SU-DHL-6 (cell line): ENCODE measurements at regions not wholly inside any gene's neighbourhood (a gene's known extent, or its start where the extent isn't known, plus 50 kb on each side); places are given as distances from the start of the nearest gene placed in this dataset.

Source experiments
- H2AFZ ChIP-seq: fragments of 200-600 bp; sonication (generic); 2 replicates; pipeline ENCODE4 v1.6.1; 2014; ENCODE audit warnings: low read depth, mild to moderate bottlenecking, moderate library complexity, mixed read lengths, antibody characterized with exemption, low read length; ENCODE audit not compliant: severe bottlenecking
- H3F3A ChIP-seq: fragments of 200-600 bp; shearing (Covaris generic); 2 replicates; pipeline ENCODE4 v1.6.0; 2016; ENCODE audit warnings: antibody characterized with exemption, mild to moderate bottlenecking; ENCODE audit not compliant: insufficient read depth
- H3K27ac ChIP-seq: fragments of 200-600 bp; sonication (generic); 2 replicates; pipeline ENCODE4 v1.5.1; 2016; ENCODE audit warnings: low read depth, mild to moderate bottlenecking, low read length, moderate library complexity, mixed read lengths
- H3K27me3 ChIP-seq: fragments of 200-600 bp; sonication (generic), shearing (Covaris generic); 2 replicates; pipeline ENCODE4 v1.6.0; 2014; ENCODE audit warnings: mild to moderate bottlenecking, low read length
- H3K36me3 ChIP-seq: fragments of 200-600 bp; sonication (generic); 2 replicates; pipeline ENCODE4 v1.6.1; 2014; ENCODE audit warnings: mild to moderate bottlenecking, low read length, mixed read lengths
- H3K4me2 ChIP-seq: fragments of 300-600, 200-600 bp; shearing (Covaris generic), sonication (generic); 2 replicates; pipeline ENCODE4 v1.6.0; 2014; ENCODE audit warnings: low read length, low read depth, mild to moderate bottlenecking; ENCODE audit not compliant: poor library complexity, severe bottlenecking
- H3K4me3 ChIP-seq: fragments of 200-600 bp; sonication (generic); 2 replicates; pipeline ENCODE4 v1.5.1; 2014; ENCODE audit warnings: antibody characterized with exemption, low read length, mild to moderate bottlenecking, mixed read lengths; ENCODE audit not compliant: insufficient read depth, poor library complexity, severe bottlenecking
- H3K79me2 ChIP-seq: fragments of 200-600 bp; sonication (generic); 2 replicates; pipeline ENCODE4 v1.6.1; 2014; ENCODE audit warnings: mild to moderate bottlenecking, low read length, moderate library complexity; ENCODE audit not compliant: insufficient read depth
- H3K9ac ChIP-seq: fragments of 200-600 bp; sonication (generic); 2 replicates; pipeline ENCODE4 v1.7.0; 2014; ENCODE audit warnings: mild to moderate bottlenecking, low read length
- H3K9me2 ChIP-seq: fragments of 200-600 bp; sonication (generic); replicated peaks from 2 replicates; pipeline ENCODE4 v1.6.1; 2014; ENCODE audit warnings: low read length; ENCODE audit not compliant: insufficient read depth
- H3K9me3 ChIP-seq: fragments of 200-600 bp; sonication (generic); 2 replicates; pipeline ENCODE4 v1.6.1; 2014; ENCODE audit warnings: low read length, mixed read lengths; ENCODE audit not compliant: insufficient read depth
- H4K20me1 ChIP-seq: fragments of 200-600 bp; sonication (generic); 2 replicates; pipeline ENCODE4 v1.6.1; 2014; ENCODE audit warnings: low read depth, mild to moderate bottlenecking, antibody characterized with exemption, low read length, moderate library complexity, mixed read lengths
- CTCF ChIP-seq: fragments of 200-600 bp; sonication (generic); IDR thresholded peaks from one replicate; pipeline ENCODE4 v1.5.1; 2017; ENCODE audit warnings: antibody characterized with exemption, mild to moderate bottlenecking, low read length, moderate library complexity; ENCODE audit not compliant: insufficient read depth, poor library complexity, severe bottlenecking
- EZH2phosphoT487 ChIP-seq: fragments of 200-600 bp; sonication (generic), shearing (Covaris generic); conservative IDR thresholded peaks from 2 replicates; pipeline ENCODE4 v1.6.1; 2018; ENCODE audit warnings: mild to moderate bottlenecking, antibody characterized with exemption, low read length, moderate library complexity, mixed read lengths

- Histone ChIP-seq H3K36me3 (no peaks in the 10 kb centered on the region), H3K27me3 (no peaks in the 10 kb centered on the region), H3K4me3 (no peak overlapping the region), H3K9ac (no peak overlapping the region), H3K9me3 (no peaks in the 10 kb centered on the region), H3K27ac (no peak overlapping the region), H4K20me1 (no peaks in the 10 kb centered on the region), H3K4me2 (no peak overlapping the region), H3K79me2 (no peaks in the 10 kb centered on the region), H3F3A (no peaks in the 10 kb centered on the region), H2AFZ (no peak overlapping the region), H3K9me2 (no peaks in the 10 kb centered on the region)
- TF ChIP-seq CTCF (no peak), EZH2phosphoT487 (no peak)
Measured at GRCh38 chr5:124580512-124580911, 165.9 kb downstream of the ZNF608 start.

GRCh38 chr5:124576848-124577409 lies 169.5 kb downstream of the ZNF608 start:
- no peak overlapping the region for H2AFZ ChIP-seq

GRCh38 chr5:124575725-124576124 lies 170.7 kb downstream of the ZNF608 start:
- no peak overlapping the region for H2AFZ ChIP-seq
- H3F3A ChIP-seq = no peaks in the 10 kb centered on the region
- no peak overlapping the region for H3K4me2 ChIP-seq
- no peak overlapping the region for H3K27ac ChIP-seq
- no peak overlapping the region for H3K9ac ChIP-seq
- no peak overlapping the region for H3K4me3 ChIP-seq
- no peaks in the 10 kb centered on the region for H4K20me1 ChIP-seq
- TF ChIP-seq CTCF = no peak
- TF ChIP-seq EZH2phosphoT487 = no peak
- no peaks in the 10 kb centered on the region for H3K79me2 ChIP-seq
- H3K36me3 ChIP-seq = no peaks in the 10 kb centered on the region
- H3K27me3 ChIP-seq = no peaks in the 10 kb centered on the region
- H3K9me2 ChIP-seq = no peaks in the 10 kb centered on the region
- H3K9me3 ChIP-seq = no peaks in the 10 kb centered on the region

More at GRCh38 chr5:124576848-124577409, 169.5 kb downstream of the ZNF608 start:
- TF ChIP-seq CTCF (no peak), EZH2phosphoT487 (no peak)
- Histone ChIP-seq H4K20me1 (no peaks in the 10 kb centered on the region), H3K9me3 (no peaks in the 10 kb centered on the region), H3K79me2 (no peaks in the 10 kb centered on the region), H3K9me2 (no peaks in the 10 kb centered on the region), H3K36me3 (no peaks in the 10 kb centered on the region), H3K4me3 (no peak overlapping the region), H3K9ac (no peak overlapping the region), H3K27ac (no peak overlapping the region), H3K4me2 (peak overlapping the region; percentile 8), H3K27me3 (no peaks in the 10 kb centered on the region), H3F3A (no peaks in the 10 kb centered on the region)
